A549 (cell line): ENCODE measurements at regions not wholly inside any gene's neighbourhood (a gene's known extent, or its start where the extent isn't known, plus 50 kb on each side); places are given as distances from the start of the nearest gene placed in this dataset.

Experiments
- POLR2A ChIP-seq: IDR thresholded peaks from 2 replicates; pipeline ENCODE4 v1.6.1; 2012; ENCODE audit warnings: mild to moderate bottlenecking, low read length
- USF2 ChIP-seq: fragments of 450-650 bp; IDR thresholded peaks from 2 replicates; pipeline ENCODE4 v1.6.1; 2014; ENCODE audit warnings: antibody characterized with exemption

- TF ChIP-seq USF2 (peak; percentile 71), POLR2A (no peak)
These were observed 206.1 kb downstream of the HAPSTR1 start for GRCh38 chr16:9297437-9298113.
